ENCODE measurements at regions not wholly inside any gene's neighbourhood (a gene's known extent, or its start where the extent isn't known, plus 50 kb on each side); places are given as distances from the start of the nearest gene placed in this dataset.

DNA sequence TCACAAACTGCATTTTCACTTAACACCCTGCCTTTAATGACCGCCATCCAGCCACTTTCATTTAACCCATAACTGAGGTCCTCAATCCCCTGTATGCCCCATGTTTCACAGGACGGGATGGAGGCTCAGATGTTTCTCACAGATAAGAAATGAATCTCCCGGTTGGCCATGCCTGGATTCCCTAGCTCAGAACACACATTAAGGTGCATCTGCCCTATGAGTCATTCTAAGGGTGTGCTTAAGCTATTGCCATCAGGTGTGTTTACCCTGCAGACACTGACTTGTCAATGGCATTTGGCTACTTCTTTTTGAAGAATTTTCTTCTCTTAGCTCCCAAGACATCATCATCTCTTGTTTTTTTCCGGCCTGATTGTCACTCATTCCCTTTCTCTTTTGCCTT, 222.6 kb upstream of the SMIM31 start:
- TF ChIP-seq CTCF (IDR thresholded peaks at IDR 0.05; ENCODE audit: low read depth, low read length) = no peak
- DNase-seq (ENCODE audit: extremely low read depth, low read depth) = no peak

DNA sequence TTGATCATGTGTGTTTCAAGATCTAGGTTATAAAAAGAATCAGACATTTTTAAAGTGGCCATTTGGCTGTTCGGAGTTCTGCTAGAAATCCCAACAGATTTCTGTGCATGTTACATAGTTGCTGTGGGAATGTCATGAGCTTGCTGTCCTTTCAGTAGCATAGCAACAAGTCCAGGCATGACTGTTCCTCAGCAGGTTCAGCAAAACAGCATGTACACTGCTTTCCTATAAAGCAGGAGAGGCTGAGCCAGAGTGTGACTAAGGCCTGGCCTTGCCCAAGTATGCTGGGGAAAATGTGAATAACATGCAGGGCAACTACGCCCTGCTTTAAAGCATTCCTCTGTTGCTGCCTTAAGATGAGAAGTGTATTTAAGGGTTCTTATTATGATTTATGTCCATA, 217.1 kb upstream of the SMIM31 start:
- no peak for DNase-seq (ENCODE audit: extremely low read depth, low read depth)
- no peak for TF ChIP-seq CTCF (IDR thresholded peaks at IDR 0.05; ENCODE audit: low read depth, low read length)

DNA sequence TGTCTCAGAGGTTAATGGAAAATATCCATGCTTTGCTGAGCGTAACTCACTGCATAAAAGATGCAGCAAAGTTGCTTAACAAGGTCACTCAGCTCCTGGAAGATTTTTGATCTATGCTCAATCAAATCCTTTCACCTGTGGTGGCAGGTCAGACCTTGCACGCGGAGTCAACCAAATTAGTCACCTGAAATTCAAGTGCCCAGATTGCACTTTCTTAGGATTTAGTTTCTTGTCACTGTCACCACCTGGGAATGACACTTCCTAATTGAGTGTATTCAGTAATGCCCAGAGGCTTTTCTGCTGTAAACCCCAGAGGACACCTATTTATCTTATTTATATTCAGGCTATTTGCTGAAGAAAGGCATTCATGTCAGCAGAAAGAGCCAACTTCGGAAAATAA, 215.8 kb upstream of the SMIM31 start:
- no peak for TF ChIP-seq CTCF (IDR thresholded peaks at IDR 0.05; ENCODE audit: low read depth, low read length)
- DNase-seq (ENCODE audit: extremely low read depth, low read depth) = no peak

DNA sequence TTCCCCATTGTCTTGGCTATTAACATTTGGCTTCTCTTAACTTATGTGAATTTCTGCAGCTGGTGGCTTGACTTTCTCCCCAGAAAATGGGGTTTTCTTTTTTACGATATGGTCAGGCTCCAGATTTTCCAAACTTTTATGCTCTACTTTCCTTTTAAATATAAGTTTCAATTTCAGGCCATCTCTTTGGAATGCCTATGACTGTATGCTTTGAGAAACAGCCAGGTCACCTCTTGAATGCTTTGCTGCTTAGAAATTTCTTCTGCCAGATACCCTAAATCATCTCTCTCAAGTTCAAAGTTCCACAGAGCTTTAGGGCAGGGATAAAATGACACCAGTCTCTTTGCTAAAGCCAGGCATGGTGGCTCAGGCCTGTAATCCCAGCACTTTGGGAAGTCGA, 212.9 kb upstream of the SMIM31 start:
- DNase-seq (ENCODE audit: extremely low read depth, low read depth) = no peak
- no peak for TF ChIP-seq CTCF (IDR thresholded peaks at IDR 0.05; ENCODE audit: low read depth, low read length)

- TF ChIP-seq CTCF (IDR thresholded peaks at IDR 0.05; ENCODE audit: low read depth, low read length) = no peak
Measured at GRCh38 chr4:164542431-164542830, 211.5 kb upstream of the SMIM31 start.

DNA sequence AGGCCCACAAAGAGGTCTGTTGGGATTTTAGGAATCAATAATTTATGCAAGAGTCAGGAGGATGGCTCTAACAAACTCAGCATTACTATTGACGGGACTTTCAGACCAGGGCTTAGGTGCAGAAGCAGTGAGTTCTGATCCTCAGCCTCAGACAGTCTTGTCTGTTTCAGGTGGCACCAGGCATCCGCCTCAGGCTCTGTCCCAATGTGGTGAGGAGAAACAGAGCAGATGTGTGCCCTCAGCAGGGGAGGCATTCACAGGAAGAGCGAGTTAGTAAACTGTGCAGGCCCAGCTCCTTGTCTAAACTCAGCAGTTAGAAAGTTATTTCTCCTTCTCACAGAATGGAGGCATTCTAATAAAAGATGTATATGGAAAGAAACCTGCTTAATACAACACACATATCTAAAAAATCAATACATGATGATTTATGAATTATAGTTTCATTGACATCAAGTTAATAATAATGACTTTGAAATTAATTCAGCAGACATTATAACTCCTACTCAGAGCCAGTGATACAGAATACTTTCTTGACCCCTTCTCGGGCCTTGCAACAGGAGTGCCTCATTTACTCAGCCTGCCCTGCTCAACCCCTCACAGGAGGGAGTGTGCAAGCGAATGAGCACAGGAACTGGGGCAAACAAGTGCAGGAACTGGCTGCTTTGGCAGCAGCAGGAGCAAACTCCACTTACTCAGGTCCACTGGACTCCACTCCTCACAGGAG, 202.8 kb upstream of the SMIM31 start:
- no peak for TF ChIP-seq CTCF (IDR thresholded peaks at IDR 0.05; ENCODE audit: low read depth, low read length)
- DNase-seq (ENCODE audit: extremely low read depth, low read depth) = no peak

More at GRCh38 chr4:164542431-164542830, 211.5 kb upstream of the SMIM31 start:
- DNase-seq (ENCODE audit: extremely low read depth, low read depth) = no peak

DNA sequence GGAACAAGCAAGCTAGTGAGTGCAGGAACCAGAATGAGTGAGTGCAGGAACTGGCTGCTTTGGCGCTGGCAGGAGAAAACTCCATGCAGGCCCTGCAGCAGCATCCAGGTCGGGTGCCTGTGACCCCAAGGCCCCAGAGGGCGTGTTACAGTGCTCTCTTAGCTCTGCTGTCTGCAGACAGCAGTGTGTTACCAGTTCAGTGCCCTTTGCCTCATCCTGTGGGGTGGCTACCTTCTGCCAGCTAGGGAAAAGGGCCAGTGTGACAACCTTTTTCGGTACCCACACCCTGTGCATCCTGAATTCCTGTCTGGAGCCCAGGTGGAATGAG, 202.3 kb upstream of the SMIM31 start:
- no peak for DNase-seq (ENCODE audit: extremely low read depth, low read depth)
- TF ChIP-seq CTCF (IDR thresholded peaks at IDR 0.05; ENCODE audit: low read depth, low read length) = no peak

All from AG09319 (cell line).